ENCODE measurements at regions not wholly inside any gene's neighbourhood (a gene's known extent, or its start where the extent isn't known, plus 50 kb on each side); places are given as distances from the start of the nearest gene placed in this dataset.

GRCh38 chr5:51047369-51047768 lies 335.9 kb upstream of the ISL1 start:
- in situ Hi-C loops (cut with MboI; ENCODE audit: low pct_unique_long_range_greater_than_20kb, low sequenced_read_pairs, unreplicated experiment), result no loop called here
- no peak for DNase-seq (ENCODE audit: low spot score)
- TF ChIP-seq, protein P1, sequence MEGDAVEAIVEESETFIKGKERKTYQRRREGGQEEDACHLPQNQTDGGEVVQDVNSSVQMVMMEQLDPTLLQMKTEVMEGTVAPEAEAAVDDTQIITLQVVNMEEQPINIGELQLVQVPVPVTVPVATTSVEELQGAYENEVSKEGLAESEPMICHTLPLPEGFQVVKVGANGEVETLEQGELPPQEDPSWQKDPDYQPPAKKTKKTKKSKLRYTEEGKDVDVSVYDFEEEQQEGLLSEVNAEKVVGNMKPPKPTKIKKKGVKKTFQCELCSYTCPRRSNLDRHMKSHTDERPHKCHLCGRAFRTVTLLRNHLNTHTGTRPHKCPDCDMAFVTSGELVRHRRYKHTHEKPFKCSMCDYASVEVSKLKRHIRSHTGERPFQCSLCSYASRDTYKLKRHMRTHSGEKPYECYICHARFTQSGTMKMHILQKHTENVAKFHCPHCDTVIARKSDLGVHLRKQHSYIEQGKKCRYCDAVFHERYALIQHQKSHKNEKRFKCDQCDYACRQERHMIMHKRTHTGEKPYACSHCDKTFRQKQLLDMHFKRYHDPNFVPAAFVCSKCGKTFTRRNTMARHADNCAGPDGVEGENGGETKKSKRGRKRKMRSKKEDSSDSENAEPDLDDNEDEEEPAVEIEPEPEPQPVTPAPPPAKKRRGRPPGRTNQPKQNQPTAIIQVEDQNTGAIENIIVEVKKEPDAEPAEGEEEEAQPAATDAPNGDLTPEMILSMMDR (IDR thresholded peaks at IDR 0.05; ENCODE audit: extremely low read depth, insufficient read depth, missing control alignments), result no peak

DNA sequence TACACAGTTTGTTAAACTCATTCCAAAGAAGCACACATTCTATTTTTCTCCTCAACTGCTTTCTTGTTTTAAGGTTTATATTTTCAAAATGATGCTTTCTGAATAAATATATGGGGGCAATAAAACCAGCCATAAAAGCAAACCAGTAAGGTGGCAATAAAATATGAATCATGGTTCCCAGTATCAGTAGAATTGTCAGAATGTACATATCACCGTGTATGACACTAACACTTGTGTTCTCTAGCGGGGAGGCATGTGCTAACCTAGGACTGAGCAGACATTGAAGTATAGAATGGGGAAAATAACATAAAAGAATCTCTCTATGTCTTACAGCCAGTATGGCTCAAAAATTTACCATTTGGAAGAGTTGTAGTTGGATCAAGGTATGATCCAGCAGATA lies 329.9 kb upstream of the ISL1 start:
- TF ChIP-seq, protein P1 (IDR thresholded peaks at IDR 0.05; ENCODE audit: extremely low read depth, insufficient read depth, missing control alignments), result no peak
- no peak for DNase-seq (ENCODE audit: low spot score)
- in situ Hi-C loops (cut with MboI; ENCODE audit: low pct_unique_long_range_greater_than_20kb, low sequenced_read_pairs, unreplicated experiment), result no loop called here

DNA sequence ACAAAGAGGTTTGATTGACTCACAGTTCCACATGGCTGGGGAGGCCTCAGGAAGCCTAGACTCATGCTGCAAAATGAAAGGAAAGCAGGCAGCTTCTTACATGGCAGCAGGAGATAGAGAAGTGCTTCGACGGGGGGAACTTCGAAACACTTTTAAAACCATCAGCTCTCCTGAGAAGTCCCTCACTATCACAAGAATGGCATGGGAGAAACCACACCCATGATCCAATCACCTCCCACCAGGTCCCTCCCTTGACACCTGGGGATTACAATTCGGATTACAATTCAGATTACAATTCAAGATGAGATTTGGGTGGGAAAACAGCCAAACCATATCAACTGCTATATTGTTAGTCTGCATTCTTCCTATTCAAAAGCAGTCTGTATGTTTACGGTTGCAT lies 322.3 kb upstream of the ISL1 start:
- in situ Hi-C loops (cut with MboI; ENCODE audit: low pct_unique_long_range_greater_than_20kb, low sequenced_read_pairs, unreplicated experiment), result no loop called here
- TF ChIP-seq, protein P1 (IDR thresholded peaks at IDR 0.05; ENCODE audit: extremely low read depth, insufficient read depth, missing control alignments), result no peak
- no peak for DNase-seq (ENCODE audit: low spot score)

GRCh38 chr5:51072937-51073336 lies 310.3 kb upstream of the ISL1 start:
- in situ Hi-C loops (cut with MboI; ENCODE audit: low pct_unique_long_range_greater_than_20kb, low sequenced_read_pairs, unreplicated experiment), result no loop called here

GRCh38 chr5:51082741-51083140 lies 300.5 kb upstream of the ISL1 start:
- DNase-seq (ENCODE audit: low spot score), result no peak
- in situ Hi-C loops (cut with MboI; ENCODE audit: low pct_unique_long_range_greater_than_20kb, low sequenced_read_pairs, unreplicated experiment), result no loop called here
- TF ChIP-seq, protein P1 (IDR thresholded peaks at IDR 0.05; ENCODE audit: extremely low read depth, insufficient read depth, missing control alignments), result no peak

More at GRCh38 chr5:51072937-51073336, 310.3 kb upstream of the ISL1 start:
- DNase-seq (ENCODE audit: low spot score), result no peak
- TF ChIP-seq, protein P1 (IDR thresholded peaks at IDR 0.05; ENCODE audit: extremely low read depth, insufficient read depth, missing control alignments), result no peak

DNA sequence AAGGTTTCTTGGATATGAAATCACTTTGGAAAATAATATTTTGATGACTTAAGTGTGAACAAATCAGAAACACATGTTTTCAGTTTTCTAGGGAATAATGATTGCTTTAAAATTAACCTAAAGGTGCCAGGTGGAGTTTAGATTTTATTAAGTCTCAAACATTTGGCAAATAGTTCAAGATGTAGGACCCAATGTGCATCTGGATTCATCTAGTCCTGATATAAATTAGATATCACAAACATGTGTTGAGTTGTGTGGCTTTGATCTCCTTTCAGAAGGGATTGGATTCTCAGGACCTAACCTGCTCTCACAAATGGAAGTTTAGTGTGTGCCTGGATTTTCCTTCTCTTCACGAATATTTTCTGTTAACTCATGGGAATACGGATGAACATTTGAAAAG lies 291.4 kb upstream of the ISL1 start:
- in situ Hi-C loops (cut with MboI; ENCODE audit: low pct_unique_long_range_greater_than_20kb, low sequenced_read_pairs, unreplicated experiment), result no loop called here
- DNase-seq (ENCODE audit: low spot score), result no peak
- TF ChIP-seq, protein P1 (IDR thresholded peaks at IDR 0.05; ENCODE audit: extremely low read depth, insufficient read depth, missing control alignments), result no peak

DNA sequence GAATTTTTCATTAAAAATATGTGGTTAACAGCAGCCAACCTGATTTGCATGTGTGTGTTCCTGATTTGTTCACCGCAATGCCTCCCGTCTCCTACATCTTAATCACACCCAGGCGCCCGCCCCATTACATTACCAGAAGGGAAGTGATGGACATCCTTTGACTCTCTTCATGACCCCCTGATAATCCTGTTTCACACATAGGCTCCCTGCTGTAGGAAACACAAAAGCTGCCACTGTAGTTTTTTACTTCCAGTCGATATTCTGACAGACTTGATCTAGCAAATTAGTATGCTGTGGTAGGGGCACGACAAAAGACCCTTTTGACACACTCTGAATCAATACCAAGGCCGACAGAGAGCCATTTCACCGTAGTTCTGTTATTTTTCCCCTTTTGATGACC lies 287.8 kb upstream of the ISL1 start:
- no peak for DNase-seq (ENCODE audit: low spot score)
- TF ChIP-seq, protein P1 (IDR thresholded peaks at IDR 0.05; ENCODE audit: extremely low read depth, insufficient read depth, missing control alignments), result no peak
- in situ Hi-C loops (cut with MboI; ENCODE audit: low pct_unique_long_range_greater_than_20kb, low sequenced_read_pairs, unreplicated experiment), result no loop called here
